WTC11 (cell line): ENCODE measurements at regions not wholly inside any gene's neighbourhood (a gene's known extent, or its start where the extent isn't known, plus 50 kb on each side); places are given as distances from the start of the nearest gene placed in this dataset.

ENCODE experiments used
- CREB1 ChIP-seq: sonication (generic); formaldehyde crosslinking; IDR thresholded peaks from 2 replicates; pipeline ENCODE4 v1.8.0; 2023; ENCODE audit warnings: mild to moderate bottlenecking, missing genetic modification reagents
- CTCF ChIP-seq: fragments of 200-600 bp; IDR thresholded peaks from 2 replicates; pipeline ENCODE4 v1.8.0; 2022; ENCODE audit warnings: antibody characterized with exemption
- JUN ChIP-seq: sonication (generic); formaldehyde crosslinking; IDR thresholded peaks from 2 replicates; pipeline ENCODE4 v1.8.0; 2023; ENCODE audit warnings: mild to moderate bottlenecking, missing genetic modification reagents
- TEAD4 ChIP-seq: sonication (generic); formaldehyde crosslinking; IDR thresholded peaks from 2 replicates; pipeline ENCODE4 v1.8.0; 2022; ENCODE audit warnings: mild to moderate bottlenecking, missing genetic modification reagents

GRCh38 chr4:29307256-29307655 lies 1412.9 kb upstream of the PCDH7 start:
- TF ChIP-seq JUN = no peak
- TF ChIP-seq CTCF = no peak
- no peak for TF ChIP-seq TEAD4
- TF ChIP-seq CREB1 (CRISPR knock-in tag) = no peak
